ENCODE measurements at regions not wholly inside any gene's neighbourhood (a gene's known extent, or its start where the extent isn't known, plus 50 kb on each side); places are given as distances from the start of the nearest gene placed in this dataset.

GRCh38 chr12:76678992-76679391 is 84.9 kb upstream of the ZDHHC17 start:
- no peak overlapping the region for H3K4me3 Mint-ChIP-seq
- no peaks in the 10 kb centered on the region for H3K27me3 Mint-ChIP-seq
- no peaks in the 10 kb centered on the region for H3K9me3 Mint-ChIP-seq
- no peaks in the 10 kb centered on the region for H3K4me1 Mint-ChIP-seq (ENCODE audit: low read depth)
- H3K27ac Mint-ChIP-seq: no peak overlapping the region
- intact Hi-C loops (cut with micrococcal nuclease): no loop called here
- no peaks in the 10 kb centered on the region for H3K36me3 Mint-ChIP-seq (ENCODE audit: low read depth)

GRCh38 chr12:76679778-76680177 is 84.1 kb upstream of the ZDHHC17 start:
- H3K9me3 Mint-ChIP-seq: no peaks in the 10 kb centered on the region
- no peaks in the 10 kb centered on the region for H3K27me3 Mint-ChIP-seq
- H3K4me1 Mint-ChIP-seq (ENCODE audit: low read depth): no peaks in the 10 kb centered on the region
- no peak overlapping the region for H3K27ac Mint-ChIP-seq
- no peak overlapping the region for H3K4me3 Mint-ChIP-seq
- H3K36me3 Mint-ChIP-seq (ENCODE audit: low read depth): no peaks in the 10 kb centered on the region
- intact Hi-C loops (cut with micrococcal nuclease): no loop called here

- Mint-ChIP-seq H3K27me3 (no peaks in the 10 kb centered on the region), H3K9me3 (no peaks in the 10 kb centered on the region), H3K36me3 (ENCODE audit: low read depth) (no peaks in the 10 kb centered on the region), H3K27ac (no peak overlapping the region), H3K4me1 (ENCODE audit: low read depth) (peaks cover 6% of the 10 kb centered on the region), H3K4me3 (no peak overlapping the region)
- intact Hi-C loops (cut with micrococcal nuclease): no loop called here
Observed at GRCh38 chr12:76680940-76681339, 83.0 kb upstream of the ZDHHC17 start.

- Mint-ChIP-seq H3K27me3 (no peaks in the 10 kb centered on the region), H3K27ac (no peak overlapping the region), H3K36me3 (ENCODE audit: low read depth) (no peaks in the 10 kb centered on the region), H3K4me3 (no peak overlapping the region), H3K9me3 (no peaks in the 10 kb centered on the region), H3K4me1 (ENCODE audit: low read depth) (peaks cover 6% of the 10 kb centered on the region)
- intact Hi-C loops (cut with micrococcal nuclease): no loop called here
Observed at GRCh38 chr12:76685246-76685678, 78.7 kb upstream of the ZDHHC17 start.

GRCh38 chr12:76687981-76688380 is 75.9 kb upstream of the ZDHHC17 start:
- no peaks in the 10 kb centered on the region for H3K9me3 Mint-ChIP-seq
- no peak overlapping the region for H3K27ac Mint-ChIP-seq
- no peaks in the 10 kb centered on the region for H3K27me3 Mint-ChIP-seq
- intact Hi-C loops (cut with micrococcal nuclease): loop anchor here (2.0 kb wide), 1 partner anchor 103 kb away; no protein-coding TSS in a partner anchor
- peaks cover 13% of the 10 kb centered on the region for H3K4me1 Mint-ChIP-seq (ENCODE audit: low read depth)
- H3K4me3 Mint-ChIP-seq: no peak overlapping the region
- no peaks in the 10 kb centered on the region for H3K36me3 Mint-ChIP-seq (ENCODE audit: low read depth)

GRCh38 chr12:76688631-76689030 is 75.3 kb upstream of the ZDHHC17 start:
- Mint-ChIP-seq H3K36me3 (ENCODE audit: low read depth) (no peaks in the 10 kb centered on the region), H3K4me3 (no peak overlapping the region), H3K27me3 (no peaks in the 10 kb centered on the region), H3K27ac (no peak overlapping the region), H3K4me1 (ENCODE audit: low read depth) (peaks cover 15% of the 10 kb centered on the region), H3K9me3 (no peaks in the 10 kb centered on the region)
- intact Hi-C loops (cut with micrococcal nuclease): loop anchor here (2.0 kb wide), 1 partner anchor 102 kb away; no protein-coding TSS in a partner anchor

GRCh38 chr12:76690921-76691700 is 72.8 kb upstream of the ZDHHC17 start:
- Mint-ChIP-seq H3K9me3 (no peaks in the 10 kb centered on the region), H3K4me3 (no peak overlapping the region), H3K36me3 (ENCODE audit: low read depth) (no peaks in the 10 kb centered on the region), H3K27me3 (no peaks in the 10 kb centered on the region), H3K27ac (no peak overlapping the region), H3K4me1 (ENCODE audit: low read depth) (peaks cover 9% of the 10 kb centered on the region)
- intact Hi-C loops (cut with micrococcal nuclease): no loop called here

GRCh38 chr12:76692846-76693245 is 71.1 kb upstream of the ZDHHC17 start:
- intact Hi-C loops (cut with micrococcal nuclease): no loop called here
- Mint-ChIP-seq H3K9me3 (no peaks in the 10 kb centered on the region), H3K4me1 (ENCODE audit: low read depth) (peaks cover 13% of the 10 kb centered on the region), H3K4me3 (no peak overlapping the region), H3K27me3 (no peaks in the 10 kb centered on the region), H3K27ac (no peak overlapping the region), H3K36me3 (ENCODE audit: low read depth) (no peaks in the 10 kb centered on the region)

GRCh38 chr12:76694369-76694768 is 69.5 kb upstream of the ZDHHC17 start:
- intact Hi-C loops (cut with micrococcal nuclease): no loop called here
- Mint-ChIP-seq H3K27ac (no peak overlapping the region), H3K4me1 (ENCODE audit: low read depth) (peaks cover 19% of the 10 kb centered on the region), H3K4me3 (no peak overlapping the region), H3K27me3 (no peaks in the 10 kb centered on the region), H3K9me3 (no peaks in the 10 kb centered on the region), H3K36me3 (ENCODE audit: low read depth) (no peaks in the 10 kb centered on the region)

GRCh38 chr12:76696186-76696585 is 67.7 kb upstream of the ZDHHC17 start:
- Mint-ChIP-seq H3K9me3 (no peaks in the 10 kb centered on the region), H3K36me3 (ENCODE audit: low read depth) (no peaks in the 10 kb centered on the region), H3K4me3 (no peak overlapping the region), H3K4me1 (ENCODE audit: low read depth) (peaks cover 19% of the 10 kb centered on the region), H3K27me3 (no peaks in the 10 kb centered on the region), H3K27ac (no peak overlapping the region)
- intact Hi-C loops (cut with micrococcal nuclease): no loop called here

- Mint-ChIP-seq H3K27ac (no peak overlapping the region), H3K4me1 (ENCODE audit: low read depth) (peaks cover 14% of the 10 kb centered on the region), H3K9me3 (no peaks in the 10 kb centered on the region), H3K27me3 (no peaks in the 10 kb centered on the region), H3K36me3 (ENCODE audit: low read depth) (no peaks in the 10 kb centered on the region), H3K4me3 (no peak overlapping the region)
- intact Hi-C loops (cut with micrococcal nuclease): no loop called here
Observed at GRCh38 chr12:76697849-76698248, 66.1 kb upstream of the ZDHHC17 start.

GRCh38 chr12:76698316-76698715 is 65.6 kb upstream of the ZDHHC17 start:
- Mint-ChIP-seq H3K27me3 (no peaks in the 10 kb centered on the region), H3K4me1 (ENCODE audit: low read depth) (peaks cover 10% of the 10 kb centered on the region), H3K4me3 (no peak overlapping the region), H3K27ac (no peak overlapping the region), H3K36me3 (ENCODE audit: low read depth) (no peaks in the 10 kb centered on the region), H3K9me3 (no peaks in the 10 kb centered on the region)
- intact Hi-C loops (cut with micrococcal nuclease): no loop called here

GRCh38 chr12:76698966-76699365 is 64.9 kb upstream of the ZDHHC17 start:
- Mint-ChIP-seq H3K4me1 (ENCODE audit: low read depth) (peaks cover 14% of the 10 kb centered on the region), H3K36me3 (ENCODE audit: low read depth) (no peaks in the 10 kb centered on the region), H3K9me3 (no peaks in the 10 kb centered on the region), H3K4me3 (no peak overlapping the region), H3K27me3 (no peaks in the 10 kb centered on the region), H3K27ac (no peak overlapping the region)
- intact Hi-C loops (cut with micrococcal nuclease): no loop called here

- no peak overlapping the region for H3K4me3 Mint-ChIP-seq
- H3K4me1 Mint-ChIP-seq (ENCODE audit: low read depth): peaks cover 37% of the 10 kb centered on the region
- H3K27me3 Mint-ChIP-seq: no peaks in the 10 kb centered on the region
- H3K9me3 Mint-ChIP-seq: no peaks in the 10 kb centered on the region
- H3K36me3 Mint-ChIP-seq (ENCODE audit: low read depth): no peaks in the 10 kb centered on the region
- H3K27ac Mint-ChIP-seq: no peak overlapping the region
- intact Hi-C loops (cut with micrococcal nuclease): no loop called here
Observed at GRCh38 chr12:76701690-76702089, 62.2 kb upstream of the ZDHHC17 start.

GRCh38 chr12:76702946-76703345 is 61.0 kb upstream of the ZDHHC17 start:
- Mint-ChIP-seq H3K27ac (no peak overlapping the region), H3K4me1 (ENCODE audit: low read depth) (peaks cover 32% of the 10 kb centered on the region), H3K9me3 (no peaks in the 10 kb centered on the region)

More at GRCh38 chr12:76702946-76703345, 61.0 kb upstream of the ZDHHC17 start:
- intact Hi-C loops (cut with micrococcal nuclease): no loop called here
- no peaks in the 10 kb centered on the region for H3K27me3 Mint-ChIP-seq
- no peaks in the 10 kb centered on the region for H3K36me3 Mint-ChIP-seq (ENCODE audit: low read depth)
- H3K4me3 Mint-ChIP-seq: no peak overlapping the region

Measured in dendritic cell treated with granulocyte-macrophage colony-stimulating factor and Interleukin-4, amounts not matched to agents 40 ng/mL and 50 ng/mL, for 4 days (primary cell).